DND-41 (cell line): ENCODE measurements at regions not wholly inside any gene's neighbourhood (a gene's known extent, or its start where the extent isn't known, plus 50 kb on each side); places are given as distances from the start of the nearest gene placed in this dataset.

Experiments
- ATAC-seq: fragments of 200-7000 bp; cut with Tn5 transposase; 3 replicates; pipeline ENCODE4 v1.9.1; 2021; ENCODE audit warnings: low read depth; ENCODE audit not compliant: insufficient read depth
- DNase-seq: peaks from one replicate; pipeline ENCODE4 v3.0.0-alpha.2; 2020
- H2AFZ ChIP-seq: 2 replicates; pipeline ENCODE4 v1.6.0; 2012; ENCODE audit warnings: low read depth, low read length
- H3K27ac ChIP-seq: 2 replicates; pipeline ENCODE4 v1.5.1; 2012; ENCODE audit warnings: low read length, inconsistent platforms
- H3K27me3 ChIP-seq: fragments of 200-600 bp; sonication (generic); 2 replicates; pipeline ENCODE4 v1.6.0; 2012; ENCODE audit warnings: low read length, mild to moderate bottlenecking, inconsistent platforms; ENCODE audit not compliant: insufficient read depth, poor library complexity
- H3K36me3 ChIP-seq: 2 replicates; pipeline ENCODE4 v1.5.1; 2012; ENCODE audit warnings: low read length, inconsistent platforms; ENCODE audit not compliant: insufficient read depth
- H3K4me1 ChIP-seq: 2 replicates; pipeline ENCODE4 v1.5.1; 2012; ENCODE audit warnings: mild to moderate bottlenecking, low read length; ENCODE audit not compliant: insufficient read depth
- H3K4me2 ChIP-seq: 2 replicates; pipeline ENCODE4 v1.6.0; 2012; ENCODE audit warnings: mild to moderate bottlenecking, moderate library complexity, low read length, inconsistent platforms; ENCODE audit not compliant: insufficient read depth
- H3K4me3 ChIP-seq, 2 experiments: fragments of 200-600 bp in 1 of 2; shearing (Covaris generic) in 1 of 2; 2 replicates each; pipeline ENCODE4 v1.5.1; 2012 to 2016; ENCODE audit warnings: inconsistent platforms in 2 of 2, low read length in 2 of 2, mild to moderate bottlenecking in 2 of 2, low read depth in 1 of 2, moderate library complexity in 1 of 2
- H3K79me2 ChIP-seq: 2 replicates; pipeline ENCODE4 v1.6.0; 2012; ENCODE audit warnings: low read length, inconsistent platforms; ENCODE audit not compliant: insufficient read depth
- H3K9ac ChIP-seq: 2 replicates; pipeline ENCODE4 v1.6.0; 2012; ENCODE audit warnings: low read depth, mild to moderate bottlenecking, inconsistent platforms, low read length, moderate library complexity
- H3K9me3 ChIP-seq: 2 replicates; pipeline ENCODE4 v1.5.1; 2012; ENCODE audit warnings: low read length, moderate library complexity, mild to moderate bottlenecking, inconsistent platforms; ENCODE audit not compliant: insufficient read depth, severe bottlenecking
- H4K20me1 ChIP-seq: 2 replicates; pipeline ENCODE4 v1.6.0; 2012; ENCODE audit warnings: low read length; ENCODE audit not compliant: insufficient read depth
- CTCF ChIP-seq: IDR thresholded peaks from 2 replicates; pipeline ENCODE4 v1.5.1; 2012; ENCODE audit warnings: borderline replicate concordance, low read length, moderate library complexity, mild to moderate bottlenecking; ENCODE audit not compliant: poor library complexity, severe bottlenecking; ENCODE audit errors: extremely low read depth
- EZH2 ChIP-seq: IDR thresholded peaks from 3 replicates; pipeline ENCODE4 v1.6.1; 2012; ENCODE audit warnings: borderline replicate concordance, low read depth, mild to moderate bottlenecking, moderate library complexity, low read length, inconsistent platforms; ENCODE audit not compliant: severe bottlenecking

GRCh38 chr17:31596382-31597323, 205.2 kb downstream of the RAB11FIP4 start:
- H3K27ac ChIP-seq, result no peak overlapping the region
- no peak overlapping the region for H3K4me2 ChIP-seq
- no peaks in the 10 kb centered on the region for H3K79me2 ChIP-seq
- ATAC-seq (no peak; the same call in 2 of the 3 replicates), DNase-seq (peak; percentile 8)
- no peaks in the 10 kb centered on the region for H3K36me3 ChIP-seq
- no peaks in the 10 kb centered on the region for H3K4me1 ChIP-seq
- H3K27me3 ChIP-seq, result no peaks in the 10 kb centered on the region
- no peaks in the 10 kb centered on the region for H3K9me3 ChIP-seq
- H3K4me3 ChIP-seq, result no peak overlapping the region
- 0 out of 2 replicates have a peak, but pooled peaks cover 3% of the 10 kb centered on the region for H4K20me1 ChIP-seq
- no peak for TF ChIP-seq EZH2
- TF ChIP-seq CTCF, result no peak
- H3K9ac ChIP-seq, result no peak overlapping the region
- no peak overlapping the region for H2AFZ ChIP-seq

- DNase-seq (no peak), ATAC-seq (no peak)
- 0 out of 2 replicates have a peak, but pooled peaks cover 3% of the 10 kb centered on the region for H4K20me1 ChIP-seq
- TF ChIP-seq EZH2 (no peak), CTCF (no peak)
- H3K36me3 ChIP-seq, result no peaks in the 10 kb centered on the region
- no peak overlapping the region for H3K9ac ChIP-seq
- no peak overlapping the region for H3K27ac ChIP-seq
- H2AFZ ChIP-seq, result no peak overlapping the region
- no peaks in the 10 kb centered on the region for H3K79me2 ChIP-seq
- no peak overlapping the region for H3K4me2 ChIP-seq
- no peak overlapping the region for H3K4me3 ChIP-seq
- H3K4me1 ChIP-seq, result no peaks in the 10 kb centered on the region
- H3K9me3 ChIP-seq, result no peaks in the 10 kb centered on the region
- H3K27me3 ChIP-seq, result no peaks in the 10 kb centered on the region
Measured at GRCh38 chr17:31595666-31596381, 204.3 kb downstream of the RAB11FIP4 start.

- DNase-seq, result no peak
- Histone ChIP-seq H3K27me3 (no peaks in the 10 kb centered on the region), H3K79me2 (no peaks in the 10 kb centered on the region), H3K9ac (no peak overlapping the region), H3K4me3 (no peak overlapping the region), H2AFZ (no peak overlapping the region), H3K9me3 (no peaks in the 10 kb centered on the region), H4K20me1 (0 out of 2 replicates have a peak, but pooled peaks cover 3% of the 10 kb centered on the region), H3K4me1 (no peaks in the 10 kb centered on the region), H3K27ac (no peak overlapping the region), H3K36me3 (no peaks in the 10 kb centered on the region), H3K4me2 (no peak overlapping the region)
- no peak for TF ChIP-seq EZH2
- no peak for TF ChIP-seq CTCF
- ATAC-seq, result no peak
Measured at GRCh38 chr17:31595076-31595475, 203.6 kb downstream of the RAB11FIP4 start.
